HL-60 (cell line): ENCODE measurements at regions not wholly inside any gene's neighbourhood (a gene's known extent, or its start where the extent isn't known, plus 50 kb on each side); places are given as distances from the start of the nearest gene placed in this dataset.

Experiments
- DNase-seq, 2 experiments: peaks; one replicate each; pipeline ENCODE4 v3.0.0-alpha.2; 2010 to 2020; ENCODE audit warnings: low read depth in 1 of 2, low spot score in 1 of 2
- H3K27ac ChIP-seq: fragments of 250-450 bp; sonication (Bioruptor Pico); replicated peaks from 2 replicates; pipeline ENCODE4 v1.5.1; 2020; ENCODE audit warnings: mild to moderate bottlenecking, moderate library complexity
- H3K27me3 ChIP-seq: fragments of 250-450 bp; sonication (Bioruptor Pico); 2 replicates; pipeline ENCODE4 v1.5.1; 2021; ENCODE audit warnings: mild to moderate bottlenecking, moderate library complexity; ENCODE audit not compliant: insufficient read depth, poor library complexity, severe bottlenecking
- H3K4me3 ChIP-seq: replicated peaks from 2 replicates; pipeline ENCODE4 v1.5.1; 2011; ENCODE audit warnings: mild to moderate bottlenecking, control low read depth, low read length; ENCODE audit not compliant: insufficient read depth
- CTCF ChIP-seq: IDR thresholded peaks from one replicate; pipeline ENCODE4 v1.5.1; 2011; ENCODE audit warnings: low read length, control low read depth, inconsistent platforms; ENCODE audit not compliant: insufficient read depth
- GABPA ChIP-seq: IDR thresholded peaks from 2 replicates; pipeline ENCODE4 v1.6.1; 2012; ENCODE audit warnings: low read depth
- POLR2AphosphoS5 ChIP-seq: IDR thresholded peaks from 2 replicates; pipeline ENCODE4 v1.6.1; 2012; ENCODE audit warnings: low read depth
- SPI1 ChIP-seq: IDR thresholded peaks from 2 replicates; pipeline ENCODE4 v1.6.1; 2012; ENCODE audit warnings: low read depth, mild to moderate bottlenecking, borderline replicate concordance
- TF ChIP-seq, protein P1 (sequence below): IDR thresholded peaks from 2 replicates; pipeline ENCODE4 v1.6.1; 2012; ENCODE audit warnings: low read depth; ENCODE audit not compliant: insufficient replicate concordance

DNA sequence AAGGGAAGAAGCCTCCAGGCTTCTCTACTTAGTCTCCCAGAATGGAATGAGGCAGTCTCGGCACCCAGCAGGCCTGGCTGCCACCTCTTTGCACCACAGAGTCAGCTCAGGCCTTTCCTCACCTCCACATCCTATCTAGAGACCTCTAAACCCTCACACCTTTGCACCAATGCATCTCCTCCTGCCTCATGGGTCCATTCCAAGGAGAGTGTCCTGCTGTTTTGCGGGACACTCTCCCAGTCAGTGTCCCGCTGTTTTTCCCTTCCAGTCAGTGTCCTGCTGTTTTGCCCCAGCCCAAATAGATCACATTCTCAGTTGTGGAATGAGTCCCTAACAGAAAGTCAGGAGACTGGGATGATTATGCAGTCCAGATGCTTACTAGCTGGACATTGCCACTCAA, 185.6 kb upstream of the CAMK1G start:
- TF ChIP-seq, protein P1, sequence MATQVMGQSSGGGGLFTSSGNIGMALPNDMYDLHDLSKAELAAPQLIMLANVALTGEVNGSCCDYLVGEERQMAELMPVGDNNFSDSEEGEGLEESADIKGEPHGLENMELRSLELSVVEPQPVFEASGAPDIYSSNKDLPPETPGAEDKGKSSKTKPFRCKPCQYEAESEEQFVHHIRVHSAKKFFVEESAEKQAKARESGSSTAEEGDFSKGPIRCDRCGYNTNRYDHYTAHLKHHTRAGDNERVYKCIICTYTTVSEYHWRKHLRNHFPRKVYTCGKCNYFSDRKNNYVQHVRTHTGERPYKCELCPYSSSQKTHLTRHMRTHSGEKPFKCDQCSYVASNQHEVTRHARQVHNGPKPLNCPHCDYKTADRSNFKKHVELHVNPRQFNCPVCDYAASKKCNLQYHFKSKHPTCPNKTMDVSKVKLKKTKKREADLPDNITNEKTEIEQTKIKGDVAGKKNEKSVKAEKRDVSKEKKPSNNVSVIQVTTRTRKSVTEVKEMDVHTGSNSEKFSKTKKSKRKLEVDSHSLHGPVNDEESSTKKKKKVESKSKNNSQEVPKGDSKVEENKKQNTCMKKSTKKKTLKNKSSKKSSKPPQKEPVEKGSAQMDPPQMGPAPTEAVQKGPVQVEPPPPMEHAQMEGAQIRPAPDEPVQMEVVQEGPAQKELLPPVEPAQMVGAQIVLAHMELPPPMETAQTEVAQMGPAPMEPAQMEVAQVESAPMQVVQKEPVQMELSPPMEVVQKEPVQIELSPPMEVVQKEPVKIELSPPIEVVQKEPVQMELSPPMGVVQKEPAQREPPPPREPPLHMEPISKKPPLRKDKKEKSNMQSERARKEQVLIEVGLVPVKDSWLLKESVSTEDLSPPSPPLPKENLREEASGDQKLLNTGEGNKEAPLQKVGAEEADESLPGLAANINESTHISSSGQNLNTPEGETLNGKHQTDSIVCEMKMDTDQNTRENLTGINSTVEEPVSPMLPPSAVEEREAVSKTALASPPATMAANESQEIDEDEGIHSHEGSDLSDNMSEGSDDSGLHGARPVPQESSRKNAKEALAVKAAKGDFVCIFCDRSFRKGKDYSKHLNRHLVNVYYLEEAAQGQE = no peak
- TF ChIP-seq CTCF = no peak
- TF ChIP-seq SPI1 = no peak
- TF ChIP-seq GABPA = no peak
- no peak for TF ChIP-seq POLR2AphosphoS5
- DNase-seq = no peak
- Histone ChIP-seq H3K27me3 (peaks cover 3% of the 10 kb centered on the region), H3K4me3 (no peak overlapping the region), H3K27ac (no peak overlapping the region)

DNA sequence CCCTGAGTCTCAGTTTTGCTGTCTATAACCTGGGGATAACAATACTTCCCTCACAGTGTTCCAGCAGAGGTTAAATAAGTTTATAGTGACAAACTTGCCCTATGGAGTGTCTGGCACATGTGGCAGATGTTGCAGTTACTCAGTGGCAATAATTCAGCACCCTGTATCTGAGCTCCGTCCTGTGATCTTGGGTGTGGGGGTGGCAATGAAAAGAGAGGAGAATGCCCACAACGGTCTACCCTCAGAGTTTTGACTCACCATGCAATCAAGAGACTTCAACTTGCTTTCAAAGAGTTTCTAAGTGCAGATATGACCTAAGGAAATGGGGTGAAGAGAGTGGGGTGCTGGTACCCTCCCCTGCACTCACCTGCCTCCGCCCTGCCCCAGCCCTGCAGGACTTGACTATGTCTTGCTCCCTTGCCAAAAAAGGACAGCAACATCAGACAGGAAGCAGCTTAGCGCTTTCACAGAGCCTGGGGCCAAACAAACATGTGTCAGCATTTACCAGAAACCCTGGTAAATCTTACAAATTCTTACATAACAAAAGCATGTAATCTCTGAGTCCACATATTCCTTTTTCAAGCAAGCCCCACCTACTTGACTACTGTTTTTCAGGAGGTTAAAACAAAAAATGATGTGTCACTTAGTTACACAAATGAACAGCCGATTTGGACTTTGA, 185.1 kb upstream of the CAMK1G start:
- TF ChIP-seq SPI1 (no peak), CTCF (no peak)
- TF ChIP-seq, protein P1 = no peak
- Histone ChIP-seq H3K27ac (no peak overlapping the region), H3K27me3 (peaks cover 3% of the 10 kb centered on the region), H3K4me3 (no peak overlapping the region)
- no peak for DNase-seq

GRCh38 chr1:209399800-209400199, 183.7 kb upstream of the CAMK1G start:
- H3K27me3 ChIP-seq = peaks cover 3% of the 10 kb centered on the region
- H3K4me3 ChIP-seq = no peak overlapping the region
- no peak for DNase-seq
- TF ChIP-seq CTCF (no peak), SPI1 (no peak), GABPA (no peak), POLR2AphosphoS5 (no peak)
- TF ChIP-seq, protein P1 = no peak
- no peak overlapping the region for H3K27ac ChIP-seq
